Fibroblast of skin of scalp (primary cell): ENCODE measurements at regions not wholly inside any gene's neighbourhood (a gene's known extent, or its start where the extent isn't known, plus 50 kb on each side); places are given as distances from the start of the nearest gene placed in this dataset.
A peak's percentile ranks its signal among the peaks of the same experiment; 100 is the strongest.

Experiments used
- DNase-seq: peaks from one replicate; pipeline ENCODE4 v3.0.0-alpha.2; 2013

- DNase-seq, result no peak
These were observed 114.2 kb upstream of the SSTR4 start for GRCh38 chr20:22920898-22921297.

DNA sequence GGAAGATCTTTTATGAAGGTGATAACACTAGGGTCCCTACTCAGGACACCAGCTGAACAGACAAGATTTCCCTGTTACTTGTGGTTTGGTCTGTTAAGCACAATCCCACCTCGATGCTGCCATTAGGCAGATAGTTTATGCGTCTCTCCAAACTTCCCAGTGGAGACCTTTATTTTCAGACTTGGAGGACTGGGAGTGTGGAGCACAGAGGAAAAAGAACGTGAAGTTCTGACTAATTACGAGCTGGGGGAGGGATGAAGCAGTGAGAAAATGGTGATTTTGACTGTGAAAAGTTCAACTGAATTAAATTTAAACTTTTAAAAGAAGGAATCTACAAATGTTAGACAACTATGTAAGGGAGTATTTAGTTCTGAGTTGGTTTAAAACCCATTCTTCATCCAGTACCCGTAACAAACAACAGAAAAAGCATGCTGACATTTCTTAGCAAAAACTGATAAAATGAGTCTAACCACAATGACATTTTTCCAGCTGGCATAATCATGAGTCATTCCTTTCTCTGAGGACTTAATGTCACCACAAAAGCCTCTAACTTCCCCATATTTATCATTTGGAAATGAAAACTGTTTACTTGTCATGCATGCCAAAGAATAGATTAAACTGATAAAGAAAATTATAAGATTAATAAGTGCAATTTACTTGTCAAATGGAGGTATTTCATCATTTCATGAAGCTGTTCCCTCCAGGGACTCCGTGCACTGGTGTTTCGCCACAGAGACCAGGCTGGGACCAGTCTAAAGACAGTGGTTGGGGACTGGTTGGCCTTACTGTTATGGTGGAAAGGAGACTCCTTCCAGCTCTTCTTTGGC lies 113.3 kb upstream of the SSTR4 start:
- peak; percentile 81 for DNase-seq

DNA sequence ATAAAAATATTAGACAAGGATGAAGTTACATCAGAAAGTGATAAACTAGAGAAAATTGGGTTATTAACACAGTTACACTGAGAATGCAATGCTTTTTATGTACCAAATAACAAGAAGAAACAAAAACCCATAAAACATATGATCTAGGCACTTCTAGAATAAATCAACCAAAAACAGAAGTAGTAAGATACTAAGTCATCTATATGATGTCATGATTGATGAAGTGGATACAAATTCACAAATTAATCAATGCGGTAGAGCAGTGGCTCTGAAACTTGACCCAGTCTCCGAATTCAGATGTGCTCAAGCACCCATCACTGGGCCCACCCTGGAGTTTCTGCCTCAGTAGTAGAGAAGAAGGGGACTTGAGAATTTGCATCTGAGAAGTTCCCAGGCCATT lies 112.1 kb upstream of the SSTR4 start:
- DNase-seq, result no peak

DNA sequence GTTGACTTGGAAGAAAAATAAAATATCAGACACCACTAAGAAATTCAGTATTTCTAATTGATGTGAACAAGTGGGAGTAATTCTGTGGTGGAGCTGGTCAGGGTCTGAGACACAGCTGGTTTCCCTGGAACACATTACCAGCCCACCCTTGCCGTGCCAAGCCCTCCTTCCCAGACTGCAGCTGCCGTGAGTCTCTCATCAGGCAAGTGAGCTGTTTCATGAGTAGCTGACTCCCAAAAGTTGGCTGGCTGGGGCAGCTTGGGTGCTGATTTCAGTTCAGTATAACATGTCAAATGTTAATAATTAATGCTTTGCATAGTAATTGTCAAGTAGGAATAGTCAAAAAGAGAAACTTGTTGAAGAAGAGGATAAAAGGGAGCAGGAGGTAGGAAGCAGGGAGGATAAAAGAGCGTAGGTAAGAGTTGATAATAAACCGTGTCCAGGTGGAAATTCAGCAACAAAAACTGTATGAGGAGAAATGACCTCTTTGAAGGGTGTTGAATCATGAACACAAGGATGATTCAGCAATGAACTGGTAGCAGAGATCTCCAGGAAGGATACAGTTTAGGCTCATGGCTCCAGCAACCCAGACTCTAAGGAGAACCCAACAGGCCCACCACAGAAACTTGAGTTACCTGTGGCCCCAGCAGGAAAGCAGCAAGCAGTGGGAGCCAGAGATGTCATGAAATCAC lies 110.9 kb upstream of the SSTR4 start:
- no peak for DNase-seq

- DNase-seq, result no peak
These were observed 110.0 kb upstream of the SSTR4 start for GRCh38 chr20:22924949-22925612.

DNA sequence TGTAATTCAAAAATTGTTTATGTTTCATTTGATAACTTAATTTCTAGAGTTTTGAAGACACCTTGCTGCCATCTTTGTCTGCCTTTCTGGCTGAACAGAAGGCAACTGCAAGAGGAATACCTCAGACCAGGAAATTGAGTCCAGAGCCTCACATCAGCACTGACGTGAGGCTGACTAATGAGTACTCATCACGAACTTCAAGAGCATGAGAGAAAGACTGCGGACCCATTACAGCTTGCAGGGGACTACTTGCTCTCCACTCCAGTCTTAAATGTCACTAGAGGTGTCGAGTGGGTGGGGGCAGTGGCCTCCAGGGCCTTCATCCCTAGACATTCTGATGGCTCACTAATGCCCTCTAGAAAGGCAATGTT lies 109.5 kb upstream of the SSTR4 start:
- DNase-seq, result no peak

GRCh38 chr20:22927537-22927936 lies 107.6 kb upstream of the SSTR4 start:
- DNase-seq, result no peak

DNA sequence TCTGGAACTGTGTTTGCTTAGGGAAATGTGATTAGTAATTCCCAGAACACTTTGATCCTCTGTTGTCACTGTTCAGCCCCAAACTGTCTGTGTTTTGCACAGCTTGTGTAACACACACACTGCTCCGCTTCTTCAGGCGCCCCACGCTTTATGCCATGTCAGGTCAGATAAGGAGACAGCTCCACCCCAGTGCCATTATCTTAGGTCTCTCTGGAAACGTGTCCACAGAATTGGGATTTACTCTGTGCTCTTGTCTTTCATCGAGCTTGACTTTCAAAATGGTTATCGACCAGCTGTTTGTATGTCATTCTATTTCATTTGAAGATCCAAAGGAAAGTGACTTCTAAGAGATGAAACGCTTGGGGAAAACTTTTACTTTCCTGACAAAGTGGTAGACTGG lies 106.4 kb upstream of the SSTR4 start:
- DNase-seq, result no peak

DNA sequence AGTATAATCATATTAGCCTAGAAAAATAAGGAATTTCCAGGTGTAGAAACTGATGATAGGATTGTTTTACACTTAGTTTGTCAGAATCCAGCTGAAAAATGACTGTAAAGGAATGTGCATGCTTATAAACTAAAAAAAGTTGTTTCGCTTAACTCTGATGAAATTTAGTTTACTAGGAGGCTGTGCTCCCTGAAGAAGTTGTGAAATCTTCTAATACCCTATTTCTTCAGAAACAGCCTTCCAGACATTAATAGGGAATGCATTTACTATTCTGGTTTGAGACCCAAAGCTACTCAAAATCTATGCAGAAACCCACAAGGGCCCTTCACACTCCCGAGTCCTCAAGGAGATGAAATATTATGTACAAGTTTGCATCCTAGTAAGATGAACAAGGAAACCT lies 105.5 kb upstream of the SSTR4 start:
- DNase-seq, result no peak

DNA sequence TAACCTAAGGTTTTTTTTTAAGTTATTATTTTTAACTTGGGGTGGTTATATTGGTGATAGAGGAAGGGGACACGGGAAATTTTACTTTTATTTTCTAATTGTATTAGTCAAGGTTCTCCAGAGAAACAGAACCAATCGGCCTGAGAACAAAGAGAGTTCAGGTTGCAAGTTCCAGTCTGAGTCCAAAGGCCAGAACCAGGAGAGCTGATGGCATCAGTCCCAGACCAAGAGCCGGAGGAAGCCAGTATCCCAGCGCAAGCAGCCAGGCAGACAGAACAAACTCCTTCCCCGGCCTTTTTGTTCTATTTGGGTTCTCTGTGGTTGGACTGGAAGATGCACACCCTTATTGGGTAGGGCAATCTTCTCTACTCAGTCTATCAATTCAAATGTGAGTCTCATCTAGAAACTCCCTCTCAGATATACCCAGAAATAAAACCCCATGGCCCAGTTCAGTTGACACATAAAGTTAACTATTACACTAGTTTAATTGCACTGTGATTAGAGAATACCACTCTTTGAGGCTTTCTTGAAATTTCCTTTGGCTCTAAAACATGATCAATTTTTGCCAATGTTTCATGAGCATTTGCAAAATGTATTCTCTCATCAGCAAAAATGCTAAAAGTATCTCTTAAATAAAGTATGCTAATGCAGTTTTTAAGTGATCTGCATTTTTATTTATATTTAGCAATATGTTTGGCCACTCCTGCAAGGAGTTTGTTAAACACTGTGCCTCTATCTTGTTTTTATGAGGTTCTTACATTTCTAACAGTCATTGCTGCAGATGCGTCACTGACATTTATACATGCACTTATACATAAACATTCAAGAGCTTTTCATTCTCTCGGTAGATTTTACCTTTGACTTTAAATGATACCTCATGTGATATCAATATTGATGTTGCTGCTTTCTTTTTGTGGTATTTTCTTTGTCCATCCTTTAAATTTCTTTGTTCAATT lies 103.2 kb upstream of the SSTR4 start:
- DNase-seq, result no peak

- DNase-seq, result no peak
These were observed 95.9 kb upstream of the SSTR4 start for GRCh38 chr20:22939181-22939580.

GRCh38 chr20:22940350-22940749 lies 94.8 kb upstream of the SSTR4 start:
- DNase-seq, result no peak

GRCh38 chr20:22941550-22941949 lies 93.6 kb upstream of the SSTR4 start:
- DNase-seq, result no peak

DNA sequence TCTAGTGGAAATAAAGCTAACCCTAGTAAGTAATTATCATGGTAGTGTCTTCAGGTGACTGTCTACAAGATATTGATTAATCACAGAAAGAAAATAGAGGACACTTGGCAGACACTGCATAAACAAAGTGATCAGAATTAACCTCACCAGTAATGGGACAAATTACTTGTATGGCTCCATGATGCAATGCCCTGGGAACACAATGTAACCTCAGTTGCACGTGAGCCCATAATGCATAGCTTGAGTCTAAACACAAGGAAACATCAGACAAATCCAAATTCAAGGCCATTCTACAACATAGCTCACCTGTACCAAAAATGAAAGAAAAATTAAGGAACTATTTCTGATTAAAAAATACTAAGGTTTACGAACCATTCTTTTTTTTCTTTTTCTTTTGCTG lies 92.4 kb upstream of the SSTR4 start:
- DNase-seq, result no peak

- no peak for DNase-seq
These were observed 91.0 kb upstream of the SSTR4 start for GRCh38 chr20:22944062-22944461.

- DNase-seq, result no peak
These were observed 90.2 kb upstream of the SSTR4 start for GRCh38 chr20:22944936-22945335.

GRCh38 chr20:22946596-22946995 lies 88.5 kb upstream of the SSTR4 start:
- DNase-seq, result peak; percentile 56

- peak; percentile 21 for DNase-seq
These were observed 85.6 kb upstream of the SSTR4 start for GRCh38 chr20:22949331-22950109.

DNA sequence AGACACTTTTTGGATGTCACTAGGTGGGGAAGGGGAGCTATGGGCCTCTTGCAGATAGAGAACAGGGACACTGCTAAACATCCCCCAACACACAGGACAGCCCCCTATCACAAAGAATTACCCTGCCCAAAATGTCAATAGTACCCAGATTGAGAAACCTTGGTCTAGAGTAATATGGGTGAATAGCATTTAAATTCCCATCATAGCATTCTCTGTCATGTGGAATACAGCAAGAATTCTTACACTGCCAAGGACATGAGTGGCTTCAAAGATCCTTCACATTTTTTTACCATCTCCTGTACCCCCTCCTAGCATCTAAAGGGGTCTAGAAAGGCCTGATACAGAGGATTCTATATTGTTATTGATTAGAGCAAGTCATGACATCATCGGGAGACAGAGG lies 83.1 kb upstream of the SSTR4 start:
- peak; percentile 1 for DNase-seq

- DNase-seq, result no peak
These were observed 80.5 kb upstream of the SSTR4 start for GRCh38 chr20:22954661-22955060.

GRCh38 chr20:22958390-22958789 lies 76.7 kb upstream of the SSTR4 start:
- no peak for DNase-seq
